Erythroblast (primary cell): ENCODE measurements at regions not wholly inside any gene's neighbourhood (a gene's known extent, or its start where the extent isn't known, plus 50 kb on each side); places are given as distances from the start of the nearest gene placed in this dataset.
"Not testable (repeated sequence)": the region's sequence is repeated elsewhere in the genome, so short reads cannot be mapped to it uniquely, and the experiment has no call there.

Experiments used
- DNase-seq, 2 experiments: peaks; one replicate each; lab custom pipeline; 2025; lab: John Stamatoyannopoulos, UW
- GATA1 ChIP-seq: IDR thresholded peaks from 2 replicates; pipeline ENCODE4 v1.6.1; 2011; ENCODE audit warnings: low read depth, mild to moderate bottlenecking, control low read depth, low read length, moderate library complexity
- POLR2A ChIP-seq: IDR thresholded peaks from 2 replicates; pipeline ENCODE4 v1.6.1; 2011; ENCODE audit warnings: mild to moderate bottlenecking, low read length

DNA sequence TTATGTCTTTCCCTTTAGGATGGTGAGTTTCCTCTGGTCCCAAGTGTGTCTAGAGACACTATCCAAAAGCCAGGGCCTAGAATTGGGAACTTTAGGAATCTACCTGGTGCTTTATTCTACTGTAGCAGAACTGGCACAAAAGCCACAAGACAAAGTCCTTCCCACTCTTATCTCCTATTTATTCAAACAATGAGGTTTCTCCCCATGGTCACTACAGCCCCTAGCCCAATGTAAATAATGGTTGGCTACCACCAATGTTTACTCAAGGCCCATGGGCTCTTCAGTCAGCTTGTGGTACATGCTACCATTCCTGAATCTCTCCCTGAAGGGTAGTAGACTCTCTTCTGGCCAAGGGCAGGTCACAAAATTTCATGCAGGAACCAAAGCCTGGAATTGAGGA is 789.4 kb upstream of the KIF2B start:
- TF ChIP-seq GATA1 (no peak), POLR2A (no peak)
- DNase-seq, result no peak

DNA sequence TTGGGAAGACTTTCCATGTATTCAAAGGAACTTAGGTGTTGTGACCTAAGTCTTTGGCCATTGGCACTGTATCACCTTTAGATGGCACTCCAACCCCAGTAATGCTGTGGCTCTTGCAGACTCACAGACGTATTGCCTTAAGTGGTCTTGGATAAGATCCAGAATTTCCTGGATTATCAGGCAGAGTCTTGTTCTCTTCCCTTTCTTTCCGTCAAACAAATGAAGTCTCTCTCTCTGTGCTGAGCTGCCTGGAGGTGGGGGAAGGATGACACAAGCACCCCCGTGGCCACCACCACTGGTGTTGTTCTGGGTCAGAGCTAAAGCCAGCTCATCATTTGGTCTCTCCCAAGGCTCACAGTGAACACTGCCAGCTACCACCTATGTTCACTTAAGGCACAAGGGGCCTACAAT is 789.9 kb upstream of the KIF2B start:
- peak in 1 of 2 experiments; percentile 19 for DNase-seq

DNA sequence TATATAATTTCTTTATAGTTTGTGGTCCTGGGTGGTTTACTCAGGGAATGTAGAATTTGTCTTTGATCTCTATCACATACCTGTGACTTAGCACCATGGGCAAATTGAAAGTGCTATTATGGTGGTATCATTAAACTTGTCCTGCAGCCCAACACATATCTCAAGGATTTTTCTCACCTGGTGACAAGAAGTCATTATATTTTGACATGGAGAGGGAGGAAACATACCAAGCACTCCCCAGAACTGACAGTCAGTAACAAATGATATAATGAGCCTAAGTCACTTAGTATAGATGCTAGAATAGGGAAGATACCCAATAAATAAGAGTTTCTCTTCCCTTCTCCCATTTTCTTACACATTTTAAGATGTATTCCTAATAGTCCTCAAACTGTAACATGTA is 805.5 kb upstream of the KIF2B start:
- no peak for DNase-seq
- no peak for TF ChIP-seq POLR2A
- no peak for TF ChIP-seq GATA1

More for the DNA sequence above, 789.9 kb upstream of the KIF2B start:
- TF ChIP-seq POLR2A (no peak), GATA1 (no peak)

DNA sequence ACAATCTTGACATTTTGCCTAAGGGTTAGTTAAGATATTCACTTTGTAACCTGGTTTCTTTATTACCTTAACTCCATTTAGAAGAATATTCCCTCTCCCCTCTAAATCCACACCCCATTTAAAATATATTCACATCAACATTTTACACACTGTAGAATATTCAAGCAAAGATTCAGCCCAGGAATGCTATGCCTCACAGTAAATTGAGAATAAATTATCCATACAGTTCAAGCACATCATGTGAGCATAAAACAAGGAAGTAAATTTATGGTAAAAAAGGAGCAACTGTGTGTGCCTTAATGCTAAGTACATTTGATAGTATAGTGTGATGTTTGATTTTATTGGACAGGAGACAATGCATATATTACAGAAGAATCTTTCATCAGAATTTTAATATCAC is 806.6 kb upstream of the KIF2B start:
- no peak for TF ChIP-seq POLR2A
- no peak for TF ChIP-seq GATA1

DNA sequence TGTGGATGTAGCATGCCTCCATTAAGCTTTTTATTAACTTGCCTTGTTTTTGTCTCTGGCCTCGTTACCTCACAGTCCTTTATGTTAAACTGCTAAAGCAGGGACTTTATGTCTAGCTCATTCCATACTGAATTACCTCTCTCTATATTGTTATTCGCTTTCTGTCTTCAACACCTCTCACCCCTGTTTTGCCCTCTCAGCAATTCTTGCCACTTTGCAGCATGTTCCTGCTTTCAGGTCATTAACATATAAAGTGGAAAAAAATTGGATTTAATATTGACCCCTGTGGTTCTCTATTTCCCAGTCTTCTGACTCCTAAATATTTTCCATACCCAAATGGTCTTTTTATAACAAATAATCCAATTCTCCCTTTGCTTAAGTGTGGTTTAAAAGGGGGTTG is 810.4 kb upstream of the KIF2B start:
- TF ChIP-seq GATA1 (no peak), POLR2A (no peak)

More for the DNA sequence above, 806.6 kb upstream of the KIF2B start:
- DNase-seq, result no peak

DNA sequence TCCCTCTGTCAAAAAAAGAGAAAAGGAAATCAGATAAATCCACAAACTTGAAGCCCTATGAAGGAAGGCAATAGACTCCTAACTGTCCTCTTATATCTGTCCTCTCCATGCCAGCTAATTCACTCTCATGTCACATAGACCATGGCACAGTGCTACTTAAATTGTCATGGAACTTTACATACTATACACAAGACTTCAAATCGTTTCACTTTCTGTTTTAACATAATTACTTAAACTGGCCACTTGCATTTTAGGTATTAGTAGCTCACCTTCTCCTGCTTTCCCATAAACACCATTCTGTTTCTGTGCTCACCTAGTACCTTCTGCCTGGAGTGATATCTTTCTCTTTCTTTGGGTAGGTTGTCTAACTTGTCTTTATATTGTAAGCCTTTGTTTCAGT is 816.7 kb upstream of the KIF2B start:
- TF ChIP-seq POLR2A (no peak), GATA1 (no peak)
- DNase-seq, result no peak

More for the DNA sequence above, 810.4 kb upstream of the KIF2B start:
- DNase-seq, result no peak

DNA sequence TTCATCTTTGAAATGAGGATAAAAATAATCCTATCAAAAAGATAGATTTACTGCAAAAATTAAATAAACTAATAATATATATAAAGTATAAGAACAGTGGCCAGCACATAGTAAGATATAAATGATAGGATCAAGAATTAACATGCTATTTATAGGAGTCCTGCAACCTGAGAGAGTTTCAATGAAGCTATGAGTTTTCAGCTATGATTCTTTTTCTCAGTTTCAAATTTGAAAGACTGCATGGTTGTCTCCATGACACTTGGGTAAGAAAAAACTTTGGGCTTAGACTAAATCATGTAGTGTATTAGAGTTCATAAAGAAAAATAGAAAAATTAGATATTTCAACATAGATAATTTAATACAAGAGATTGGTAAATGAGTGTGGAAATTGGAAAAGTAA is 817.8 kb upstream of the KIF2B start:
- no peak for DNase-seq

DNA sequence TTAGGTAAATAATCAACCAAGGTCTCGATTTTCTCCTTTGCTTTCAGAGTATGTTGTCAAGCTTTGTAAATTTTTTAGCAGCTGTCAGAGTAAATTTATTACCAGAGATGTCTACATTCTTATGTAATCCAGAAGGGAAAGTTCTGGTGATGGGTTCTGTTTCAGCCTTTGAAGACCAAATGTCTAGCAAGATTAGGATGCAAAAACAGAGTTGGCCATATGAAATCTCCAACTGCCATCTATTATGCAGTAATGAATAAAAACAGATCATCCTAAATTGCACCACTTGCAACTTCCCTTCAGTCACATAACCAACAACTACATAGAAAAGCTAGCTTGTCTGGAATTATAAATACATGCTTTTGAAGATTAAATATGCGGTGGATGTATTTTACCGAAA is 826.8 kb upstream of the KIF2B start:
- TF ChIP-seq GATA1 (no peak), POLR2A (no peak)
- DNase-seq, result no peak

More for the DNA sequence above, 817.8 kb upstream of the KIF2B start:
- no peak for TF ChIP-seq POLR2A
- TF ChIP-seq GATA1, result no peak

DNA sequence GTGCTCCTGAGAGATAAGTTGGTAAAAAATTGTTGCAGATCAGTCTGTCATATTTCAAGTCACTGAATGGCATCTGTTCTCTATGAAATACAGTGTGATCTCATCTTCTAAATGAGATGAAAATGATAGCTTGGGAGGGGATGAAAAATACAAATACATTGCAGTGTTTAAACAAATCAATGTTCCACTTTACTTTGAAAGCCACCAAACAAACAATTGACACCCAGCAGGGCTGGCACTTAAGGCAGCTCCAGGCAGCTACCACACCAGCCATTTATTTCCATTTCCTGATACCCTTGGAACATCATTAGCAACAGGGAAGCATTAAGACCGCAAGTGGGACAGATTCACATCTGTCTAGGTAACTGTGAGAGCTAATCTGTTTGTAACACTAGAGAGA is 827.6 kb upstream of the KIF2B start:
- no peak for DNase-seq
- no peak for TF ChIP-seq GATA1
- no peak for TF ChIP-seq POLR2A

DNA sequence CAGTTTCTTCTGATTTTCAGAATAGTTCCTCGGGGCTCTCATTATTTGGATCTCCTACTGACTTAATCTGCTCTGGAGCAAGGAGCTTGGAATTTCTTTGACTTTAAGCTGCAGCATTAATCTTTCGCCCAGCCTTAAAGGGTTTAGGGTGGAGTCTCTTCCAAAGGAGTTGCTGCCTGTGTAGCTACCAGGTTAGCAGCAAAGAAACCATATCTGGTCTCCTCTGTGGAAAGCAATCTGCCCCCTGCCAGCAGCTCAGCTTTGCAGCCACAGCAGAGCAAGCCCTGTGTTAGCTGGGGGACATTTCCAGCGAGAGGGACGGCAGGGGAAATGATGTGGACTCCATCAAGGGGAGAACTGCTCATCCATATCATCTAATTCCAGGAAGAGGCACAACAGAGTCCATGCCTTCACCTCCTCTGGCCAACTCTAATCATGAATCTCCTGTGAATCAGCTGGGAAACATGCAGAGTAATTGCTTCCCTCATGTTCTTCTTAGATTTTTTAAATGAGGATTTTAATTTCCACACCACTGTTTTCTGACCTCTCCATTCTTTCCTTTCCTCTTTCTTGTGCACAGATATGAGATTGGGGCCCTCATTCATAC is 827.6 kb upstream of the CA10 start:
- no peak for DNase-seq

DNA sequence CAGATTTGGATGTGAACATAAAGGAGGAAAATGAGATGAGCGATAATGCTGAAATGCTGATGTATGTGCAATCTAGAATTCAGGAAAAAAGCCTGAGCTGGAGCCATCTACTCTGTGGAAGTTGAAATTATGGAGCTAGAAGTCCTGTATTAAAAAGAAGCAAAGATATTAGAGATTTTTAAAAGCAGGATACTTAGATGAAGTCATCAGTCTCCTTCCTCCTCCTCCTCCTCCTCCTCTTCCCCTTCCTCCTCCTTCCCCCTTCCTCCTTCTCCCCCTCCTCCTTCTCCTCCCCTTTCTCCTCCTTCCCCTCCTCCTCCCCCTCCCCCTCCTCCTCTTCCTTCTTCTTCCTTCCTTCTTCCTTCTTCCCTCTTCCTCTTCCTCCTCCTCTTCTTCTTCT is 823.8 kb upstream of the CA10 start:
- DNase-seq, result no peak
- TF ChIP-seq POLR2A (no peak), GATA1 (no peak)

More for the DNA sequence above, 827.6 kb upstream of the CA10 start:
- no peak for TF ChIP-seq POLR2A
- no peak for TF ChIP-seq GATA1

DNA sequence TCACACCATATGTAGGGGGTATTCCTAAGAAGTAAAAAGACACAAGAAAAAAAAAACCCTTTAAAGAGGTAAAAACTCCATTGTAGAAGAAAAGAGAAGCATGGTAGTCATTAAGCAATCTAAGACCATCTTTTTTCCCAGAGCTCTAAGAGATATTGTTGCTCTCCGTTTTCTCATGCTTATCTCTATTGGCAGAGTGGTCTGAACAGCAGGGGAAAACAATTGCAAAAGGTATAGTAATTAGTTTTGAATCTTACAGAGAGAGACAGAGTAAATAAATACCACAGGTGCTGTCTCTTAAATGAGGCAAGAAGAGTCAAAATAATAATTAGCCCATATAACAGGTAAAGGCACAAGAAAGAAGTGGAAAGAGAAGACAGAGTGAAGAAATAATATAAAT is 821.4 kb upstream of the CA10 start:
- DNase-seq, result no peak
- no peak for TF ChIP-seq POLR2A
- no peak for TF ChIP-seq GATA1

DNA sequence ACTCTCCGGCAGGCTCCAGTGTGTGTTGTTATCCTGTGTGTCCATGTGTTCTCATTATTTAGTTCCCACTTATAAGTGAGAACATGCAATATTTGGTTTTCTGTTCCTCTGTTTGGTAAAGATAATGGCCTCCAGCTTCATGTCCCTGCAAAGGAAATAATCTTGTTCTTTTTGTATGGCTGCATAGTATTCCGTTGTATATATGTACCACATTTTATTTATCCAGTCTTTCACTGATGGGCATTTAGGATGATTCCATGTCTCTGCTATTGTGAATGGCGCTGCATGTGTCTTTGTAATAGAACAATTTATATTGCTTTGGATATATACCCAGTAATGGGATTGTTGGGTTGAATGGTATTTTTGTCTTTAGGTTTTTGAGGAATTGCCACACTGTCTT is 807.3 kb upstream of the CA10 start:
- TF ChIP-seq GATA1, result no peak
- no peak for TF ChIP-seq POLR2A
- no peak for DNase-seq

DNA sequence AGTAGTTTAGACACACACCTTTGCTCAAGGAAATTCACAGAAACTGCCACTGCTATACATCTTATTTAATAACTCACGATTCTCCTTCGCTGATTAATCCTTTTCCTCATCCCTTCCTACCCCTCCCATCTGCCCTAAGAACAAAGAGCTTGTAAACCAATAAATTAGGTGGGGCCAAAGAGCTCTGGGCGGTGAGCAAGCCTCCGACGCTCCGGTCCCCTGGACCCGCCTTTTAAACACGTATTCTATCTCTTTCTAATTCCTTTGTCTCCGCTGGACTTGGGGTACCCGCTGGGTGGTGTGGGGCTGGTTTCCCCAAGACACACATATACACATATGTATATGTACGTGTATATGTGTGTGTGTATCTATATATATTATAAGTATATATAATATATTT is 803.2 kb upstream of the CA10 start:
- DNase-seq, result not testable (repeated sequence)

DNA sequence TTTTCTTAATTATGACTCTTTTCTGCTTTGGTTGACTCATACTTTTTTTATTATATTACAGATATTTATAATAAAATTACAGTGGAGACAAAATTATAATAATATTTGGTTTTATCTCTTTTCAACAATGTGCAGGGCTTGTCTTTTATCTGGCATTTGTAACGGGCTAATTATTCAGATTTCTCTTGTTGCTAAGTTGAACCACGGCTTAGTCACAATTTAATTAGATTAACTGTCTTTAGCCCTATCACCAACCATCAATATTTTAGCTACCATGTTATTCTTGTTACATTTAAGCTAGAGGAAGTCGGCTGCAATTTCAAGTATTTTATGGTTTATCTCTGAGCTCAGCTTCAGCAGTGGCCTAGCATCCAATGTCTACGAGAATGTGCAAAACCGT is 798.9 kb upstream of the CA10 start:
- TF ChIP-seq GATA1 (no peak), POLR2A (no peak)
- no peak for DNase-seq
